HEK293T (cell line): ENCODE measurements at regions not wholly inside any gene's neighbourhood (a gene's known extent, or its start where the extent isn't known, plus 50 kb on each side); places are given as distances from the start of the nearest gene placed in this dataset.

ENCODE experiments used
- CTCF ChIA-PET: fragments of 350-600 bp; formaldehyde crosslinking; extraction: SDS; loops from one replicate; lab custom pipeline; 2021; ENCODE audit warnings: antibody characterized with exemption, inconsistent platforms; lab: Yijun Ruan, JAX
- POLR2A ChIA-PET: fragments of 350-600 bp; formaldehyde crosslinking; extraction: SDS; loops from one replicate; lab custom pipeline; 2020; ENCODE audit warnings: antibody characterized with exemption, inconsistent platforms; lab: Yijun Ruan, JAX
- DNase-seq: peaks from one replicate; pipeline ENCODE4 v3.0.0; 2012; ENCODE audit warnings: mixed read lengths; ENCODE audit errors: extremely low spot score
- ARNT ChIP-seq: fragments of 450-650 bp; IDR thresholded peaks from 2 replicates; pipeline ENCODE4 v1.6.1; 2017; ENCODE audit warnings: mild to moderate bottlenecking
- BHLHE40 ChIP-seq: fragments of 450-650 bp; IDR thresholded peaks from 2 replicates; pipeline ENCODE4 v1.6.1; 2016; ENCODE audit warnings: mild to moderate bottlenecking, moderate library complexity, borderline replicate concordance
- CTBP1 ChIP-seq: fragments of 450-650 bp; IDR thresholded peaks from 2 replicates; pipeline ENCODE4 v1.6.1; 2016; ENCODE audit warnings: borderline replicate concordance
- ELF4 ChIP-seq: fragments of 450-650 bp; IDR thresholded peaks from 2 replicates; pipeline ENCODE4 v1.6.1; 2017; ENCODE audit warnings: antibody characterized with exemption
- FOXA1 ChIP-seq: fragments of 450-650 bp; IDR thresholded peaks from 2 replicates; pipeline ENCODE4 v1.6.1; 2016; ENCODE audit warnings: mild to moderate bottlenecking
- FOXK2 ChIP-seq: fragments of 450-650 bp; IDR thresholded peaks from 2 replicates; pipeline ENCODE4 v1.6.1; 2016; ENCODE audit warnings: mild to moderate bottlenecking
- FOXM1 ChIP-seq: fragments of 450-650 bp; IDR thresholded peaks from 2 replicates; pipeline ENCODE4 v1.6.1; 2017; ENCODE audit warnings: mild to moderate bottlenecking, borderline replicate concordance
- HDGF ChIP-seq: fragments of 450-650 bp; IDR thresholded peaks from 2 replicates; pipeline ENCODE4 v1.6.1; 2017; ENCODE audit warnings: antibody characterized with exemption, borderline replicate concordance
- L3MBTL2 ChIP-seq: fragments of 450-650 bp; conservative IDR thresholded peaks from 2 replicates; pipeline ENCODE4 v1.6.1; 2016; ENCODE audit warnings: mild to moderate bottlenecking
- LEF1 ChIP-seq: fragments of 450-650 bp; IDR thresholded peaks from 2 replicates; pipeline ENCODE4 v1.6.1; 2017; ENCODE audit warnings: mild to moderate bottlenecking, borderline replicate concordance
- NFRKB ChIP-seq: fragments of 450-650 bp; IDR thresholded peaks from 2 replicates; pipeline ENCODE4 v1.6.1; 2016; ENCODE audit warnings: mild to moderate bottlenecking, moderate library complexity
- PKNOX1 ChIP-seq: fragments of 450-650 bp; IDR thresholded peaks from 2 replicates; pipeline ENCODE4 v1.6.1; 2016
- SP1 ChIP-seq: fragments of 450-650 bp; IDR thresholded peaks from 2 replicates; pipeline ENCODE4 v1.6.1; 2017
- SUZ12 ChIP-seq: fragments of 450-650 bp; IDR thresholded peaks from 2 replicates; pipeline ENCODE4 v1.6.1; 2016; ENCODE audit warnings: mild to moderate bottlenecking
- TARDBP ChIP-seq: fragments of 450-650 bp; IDR thresholded peaks from 2 replicates; pipeline ENCODE4 v1.6.1; 2016
- ZNF384 ChIP-seq: fragments of 450-650 bp; IDR thresholded peaks from 2 replicates; pipeline ENCODE4 v1.6.1; 2016

GRCh38 chr2:195057001-195057400 lies 600.0 kb upstream of the SLC39A10 start:
- CTCF ChIA-PET, result no interaction called here
- POLR2A ChIA-PET, result no interaction called here
- TF ChIP-seq ELF4, result no peak
- no peak for TF ChIP-seq FOXM1
- TF ChIP-seq L3MBTL2, result no peak
- TF ChIP-seq TARDBP, result no peak
- no peak for TF ChIP-seq SUZ12

GRCh38 chr2:195055996-195056395 lies 601.0 kb upstream of the SLC39A10 start:
- no peak for TF ChIP-seq PKNOX1
- TF ChIP-seq SUZ12, result no peak
- no peak for TF ChIP-seq NFRKB
- ChIA-PET CTCF (no interaction called here), POLR2A (no interaction called here)
- DNase-seq, result no peak

More at GRCh38 chr2:195057001-195057400, 600.0 kb upstream of the SLC39A10 start:
- no peak for DNase-seq

- no peak for TF ChIP-seq SUZ12
- TF ChIP-seq FOXK2, result no peak
- TF ChIP-seq ELF4, result no peak
- no peak for TF ChIP-seq NFRKB
- TF ChIP-seq ARNT, result no peak
- TF ChIP-seq FOXA1, result no peak
- TF ChIP-seq BHLHE40, result no peak
- TF ChIP-seq ZNF384, result no peak
- no peak for TF ChIP-seq TARDBP
- TF ChIP-seq HDGF, result no peak
- no peak for TF ChIP-seq LEF1
- no peak for TF ChIP-seq SP1
- no peak for TF ChIP-seq L3MBTL2
- no peak for TF ChIP-seq PKNOX1
- CTCF ChIA-PET, result no interaction called here
- no peak for DNase-seq
- POLR2A ChIA-PET, result no interaction called here
Observed at GRCh38 chr2:195051401-195051800, 605.6 kb upstream of the SLC39A10 start.

GRCh38 chr2:195049372-195050031 lies 607.5 kb upstream of the SLC39A10 start:
- ChIA-PET CTCF (no interaction called here), POLR2A (no interaction called here)
- no peak for DNase-seq
- TF ChIP-seq LEF1, result no peak
- TF ChIP-seq SUZ12, result no peak
- TF ChIP-seq ZNF384, result no peak
- no peak for TF ChIP-seq ARNT
- TF ChIP-seq FOXA1, result no peak
- no peak for TF ChIP-seq SP1
- TF ChIP-seq PKNOX1, result no peak
- TF ChIP-seq BHLHE40, result no peak

GRCh38 chr2:195047955-195048354 lies 609.1 kb upstream of the SLC39A10 start:
- no peak for DNase-seq
- ChIA-PET CTCF (no interaction called here), POLR2A (no interaction called here)
- TF ChIP-seq L3MBTL2, result no peak
- TF ChIP-seq LEF1, result no peak
- TF ChIP-seq ELF4, result no peak
- no peak for TF ChIP-seq CTBP1
- no peak for TF ChIP-seq ARNT
- no peak for TF ChIP-seq FOXK2
- no peak for TF ChIP-seq HDGF
- no peak for TF ChIP-seq SUZ12
- no peak for TF ChIP-seq TARDBP
- TF ChIP-seq NFRKB, result no peak
- TF ChIP-seq PKNOX1, result no peak
- no peak for TF ChIP-seq SP1
- TF ChIP-seq ZNF384, result no peak
- TF ChIP-seq FOXM1, result no peak
- no peak for TF ChIP-seq BHLHE40
- no peak for TF ChIP-seq FOXA1

- TF ChIP-seq ZNF384 (no peak), SUZ12 (no peak), FOXK2 (no peak), TARDBP (no peak), FOXA1 (no peak), CTBP1 (no peak), NFRKB (no peak), PKNOX1 (no peak), BHLHE40 (no peak), ARNT (no peak), L3MBTL2 (no peak), ELF4 (no peak), SP1 (no peak), HDGF (no peak), FOXM1 (no peak), LEF1 (no peak)
- ChIA-PET POLR2A (no interaction called here), CTCF (no interaction called here)
- DNase-seq, result no peak
Observed at GRCh38 chr2:195044801-195045200, 612.2 kb upstream of the SLC39A10 start.
